DND-41 (cell line): ENCODE measurements at regions not wholly inside any gene's neighbourhood (a gene's known extent, or its start where the extent isn't known, plus 50 kb on each side); places are given as distances from the start of the nearest gene placed in this dataset.

Experiments
- EZH2 ChIP-seq: IDR thresholded peaks from 3 replicates; pipeline ENCODE4 v1.6.1; 2012; ENCODE audit warnings: borderline replicate concordance, low read depth, mild to moderate bottlenecking, moderate library complexity, low read length, inconsistent platforms; ENCODE audit not compliant: severe bottlenecking
- TF ChIP-seq, protein P1 (sequence below): IDR thresholded peaks from 2 replicates; pipeline ENCODE4 v1.5.1; 2012; ENCODE audit warnings: borderline replicate concordance, low read length, moderate library complexity, mild to moderate bottlenecking; ENCODE audit not compliant: poor library complexity, severe bottlenecking; ENCODE audit errors: extremely low read depth

DNA sequence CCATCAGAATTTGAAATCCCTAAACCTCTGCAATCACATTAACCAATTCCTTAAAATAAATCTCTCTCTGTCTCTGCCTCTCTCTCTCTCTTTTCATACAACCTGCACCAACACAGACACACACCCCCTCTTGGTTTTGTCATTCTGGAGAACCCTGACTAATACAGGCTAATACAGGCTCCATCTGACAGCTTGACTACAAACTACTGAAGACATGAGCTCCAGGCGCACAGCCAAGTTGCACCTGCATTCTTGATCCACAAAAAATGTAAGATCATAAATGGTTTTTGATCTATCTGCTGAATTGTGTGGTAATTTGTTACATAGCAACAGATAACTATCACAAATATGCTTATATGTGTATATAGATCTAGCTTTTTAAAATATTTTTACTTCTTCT lies 2414.2 kb downstream of the PCDH7 start:
- TF ChIP-seq, protein P1, sequence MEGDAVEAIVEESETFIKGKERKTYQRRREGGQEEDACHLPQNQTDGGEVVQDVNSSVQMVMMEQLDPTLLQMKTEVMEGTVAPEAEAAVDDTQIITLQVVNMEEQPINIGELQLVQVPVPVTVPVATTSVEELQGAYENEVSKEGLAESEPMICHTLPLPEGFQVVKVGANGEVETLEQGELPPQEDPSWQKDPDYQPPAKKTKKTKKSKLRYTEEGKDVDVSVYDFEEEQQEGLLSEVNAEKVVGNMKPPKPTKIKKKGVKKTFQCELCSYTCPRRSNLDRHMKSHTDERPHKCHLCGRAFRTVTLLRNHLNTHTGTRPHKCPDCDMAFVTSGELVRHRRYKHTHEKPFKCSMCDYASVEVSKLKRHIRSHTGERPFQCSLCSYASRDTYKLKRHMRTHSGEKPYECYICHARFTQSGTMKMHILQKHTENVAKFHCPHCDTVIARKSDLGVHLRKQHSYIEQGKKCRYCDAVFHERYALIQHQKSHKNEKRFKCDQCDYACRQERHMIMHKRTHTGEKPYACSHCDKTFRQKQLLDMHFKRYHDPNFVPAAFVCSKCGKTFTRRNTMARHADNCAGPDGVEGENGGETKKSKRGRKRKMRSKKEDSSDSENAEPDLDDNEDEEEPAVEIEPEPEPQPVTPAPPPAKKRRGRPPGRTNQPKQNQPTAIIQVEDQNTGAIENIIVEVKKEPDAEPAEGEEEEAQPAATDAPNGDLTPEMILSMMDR: no peak
- no peak for TF ChIP-seq EZH2
